Limb (tissue), 2 donors: ENCODE measurements at regions not wholly inside any gene's neighbourhood (a gene's known extent, or its start where the extent isn't known, plus 50 kb on each side); places are given as distances from the start of the nearest gene placed in this dataset.
"Not testable (repeated sequence)": the region's sequence is repeated elsewhere in the genome, so short reads cannot be mapped to it uniquely, and the experiment has no call there.

Experiments
- DNase-seq, 2 donors: peaks; one replicate each; pipeline ENCODE4 v3.0.0-alpha.2; 2016; ENCODE audit errors: extremely low spot score in 2 of 2

DNA sequence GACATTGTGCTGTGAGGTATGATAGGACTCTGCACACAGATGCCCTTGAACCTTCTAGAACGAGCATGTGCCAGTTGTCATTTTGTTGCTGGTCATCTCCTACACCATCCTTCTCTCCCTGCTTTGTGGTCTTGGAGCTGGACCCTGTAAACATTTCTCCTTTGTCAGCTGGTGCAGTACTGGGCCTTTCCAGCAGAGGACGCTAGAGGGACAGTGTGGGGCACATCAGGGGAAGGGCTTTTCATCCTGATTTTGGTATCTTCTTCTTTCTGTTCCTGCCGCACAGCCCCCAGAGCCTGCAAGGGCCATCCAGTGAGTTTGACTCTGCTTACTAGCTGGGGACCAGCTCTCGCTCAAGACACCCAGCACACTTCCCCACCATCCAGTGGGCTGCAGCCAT, 484.6 kb downstream of the AACS start:
- DNase-seq = no peak

- DNase-seq = no peak
These were observed 487.1 kb downstream of the AACS start for GRCh38 chr12:125552295-125552694.

GRCh38 chr12:125561008-125561407, 495.8 kb downstream of the AACS start:
- DNase-seq = not testable (repeated sequence)

- no peak for DNase-seq
These were observed 499.5 kb downstream of the AACS start for GRCh38 chr12:125564753-125565152.

- no peak for DNase-seq
These were observed 502.3 kb downstream of the AACS start for GRCh38 chr12:125567581-125567980.

GRCh38 chr12:125568306-125568705, 503.1 kb downstream of the AACS start:
- DNase-seq = no peak

DNA sequence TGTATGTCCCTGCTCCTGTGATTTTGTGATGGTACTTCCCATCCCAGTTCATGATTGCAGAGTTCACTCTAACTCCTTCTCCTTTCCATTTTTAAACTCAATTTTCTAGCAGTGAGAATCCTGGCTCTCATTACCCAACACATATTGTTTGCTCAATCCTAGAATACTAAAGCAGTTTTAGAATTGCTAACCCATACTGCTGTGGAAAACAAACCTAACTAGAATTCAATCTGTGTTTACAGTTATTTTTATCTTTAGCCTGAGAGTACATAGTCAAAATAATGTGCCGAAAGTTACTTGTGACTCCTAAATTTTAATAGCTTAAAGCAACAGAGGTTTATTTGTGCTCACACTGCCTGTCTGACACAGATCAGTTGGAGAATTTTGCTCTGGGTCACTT, 508.0 kb downstream of the AACS start:
- no peak for DNase-seq

DNA sequence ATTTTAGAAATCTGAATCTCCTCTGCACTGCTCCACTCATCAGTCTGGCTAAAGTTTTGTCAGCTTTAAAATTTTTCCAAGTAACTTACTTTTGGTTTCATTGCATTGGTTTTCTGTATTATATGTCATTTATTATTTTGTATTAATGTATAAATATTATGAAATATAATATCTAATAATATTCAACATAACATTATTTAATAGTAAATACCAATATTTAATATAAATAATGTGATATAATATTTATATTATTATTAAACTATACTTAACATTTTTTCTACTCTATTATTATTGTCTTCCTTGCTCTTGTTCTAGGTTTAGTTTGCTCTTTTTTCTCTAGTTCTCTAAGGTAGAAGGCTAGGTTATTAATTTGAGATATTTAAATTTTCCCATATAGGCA, 512.1 kb downstream of the AACS start:
- no peak for DNase-seq

DNA sequence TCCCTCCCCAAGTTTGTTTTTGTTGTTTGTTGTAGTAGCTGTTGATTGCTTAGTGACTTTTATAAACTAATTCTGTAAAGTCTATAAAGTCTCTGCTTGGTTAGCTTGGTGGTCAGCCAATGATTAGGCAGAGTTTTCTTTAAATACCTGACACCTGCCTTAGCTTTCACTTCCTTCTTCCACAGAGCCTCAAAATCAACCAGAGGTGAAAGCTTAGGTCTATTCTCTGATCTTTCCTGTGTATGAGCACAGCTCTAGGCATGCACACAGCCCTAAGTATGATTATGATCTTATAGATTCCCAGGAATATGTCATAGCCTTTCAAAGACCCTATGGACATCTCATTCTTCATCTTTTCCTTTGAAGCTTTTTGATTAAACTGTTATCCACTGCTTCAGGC, 514.7 kb downstream of the AACS start:
- no peak for DNase-seq

- DNase-seq = no peak
These were observed 517.8 kb downstream of the AACS start for GRCh38 chr12:125583071-125583470.

GRCh38 chr12:125586441-125586840, 521.2 kb downstream of the AACS start:
- no peak for DNase-seq

DNA sequence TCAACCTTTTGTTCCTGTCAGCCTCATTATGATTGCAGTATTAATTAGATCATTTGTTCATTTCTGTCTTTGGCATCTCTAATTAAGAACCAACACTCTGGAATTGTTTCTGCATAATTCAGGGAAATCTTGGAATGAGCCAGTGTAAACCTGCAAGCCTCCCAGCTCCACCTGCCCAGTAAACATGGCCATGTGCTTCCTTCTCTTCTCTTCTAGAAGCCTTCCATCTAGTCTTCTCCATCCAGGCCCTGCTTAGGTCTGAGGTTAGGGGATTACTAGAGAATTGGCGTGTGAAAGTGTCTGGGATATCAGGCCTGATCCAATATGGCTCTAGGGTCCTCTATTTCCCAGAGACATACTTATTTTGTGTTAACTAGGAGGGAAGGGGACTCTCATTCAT, 528.0 kb downstream of the AACS start:
- DNase-seq = no peak

- no peak for DNase-seq
These were observed 539.7 kb downstream of the AACS start for GRCh38 chr12:125604976-125605375.

DNA sequence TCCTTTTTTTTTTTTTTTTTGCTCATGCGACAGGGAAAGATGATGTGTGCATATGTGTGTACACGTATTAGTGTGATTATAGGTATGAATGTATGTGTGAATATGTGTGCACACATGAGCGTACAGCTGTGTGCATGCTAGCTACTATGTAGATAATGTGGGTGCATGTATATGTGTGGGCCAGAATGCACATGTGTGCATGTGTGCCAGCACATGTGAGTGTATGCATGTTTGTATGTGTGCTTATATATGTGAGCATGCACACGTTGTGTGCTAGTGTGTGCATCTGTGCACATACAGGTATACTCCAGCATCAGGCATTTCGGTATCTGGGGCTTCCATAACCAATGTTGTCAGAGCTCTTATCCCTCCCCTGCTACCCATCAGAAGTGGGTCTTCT, 541.1 kb downstream of the AACS start:
- DNase-seq = no peak

- no peak for DNase-seq
These were observed 545.1 kb downstream of the AACS start for GRCh38 chr12:125610292-125610691.

- DNase-seq = no peak
These were observed 545.7 kb downstream of the AACS start for GRCh38 chr12:125610971-125611370.

GRCh38 chr12:125614058-125614457, 548.8 kb downstream of the AACS start:
- DNase-seq = no peak

DNA sequence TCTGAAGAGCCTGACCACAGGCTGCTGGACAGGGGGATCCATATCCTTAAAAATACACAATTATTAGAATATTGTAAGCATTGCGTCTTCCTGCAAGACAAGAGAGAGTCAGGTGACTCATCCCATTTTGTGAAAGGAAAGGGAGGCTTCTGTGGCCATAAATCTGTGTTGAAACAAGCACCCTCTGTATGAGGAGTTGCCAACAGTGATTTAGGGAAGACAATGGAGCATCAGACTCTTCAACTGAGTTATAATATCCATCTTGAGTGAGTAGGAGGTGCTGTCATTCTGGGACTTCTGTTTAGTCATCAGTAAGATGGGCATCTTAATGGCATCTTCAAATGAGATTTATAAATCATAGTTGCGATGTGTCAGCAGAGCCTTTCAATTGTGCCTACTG, 554.5 kb downstream of the AACS start:
- no peak for DNase-seq

DNA sequence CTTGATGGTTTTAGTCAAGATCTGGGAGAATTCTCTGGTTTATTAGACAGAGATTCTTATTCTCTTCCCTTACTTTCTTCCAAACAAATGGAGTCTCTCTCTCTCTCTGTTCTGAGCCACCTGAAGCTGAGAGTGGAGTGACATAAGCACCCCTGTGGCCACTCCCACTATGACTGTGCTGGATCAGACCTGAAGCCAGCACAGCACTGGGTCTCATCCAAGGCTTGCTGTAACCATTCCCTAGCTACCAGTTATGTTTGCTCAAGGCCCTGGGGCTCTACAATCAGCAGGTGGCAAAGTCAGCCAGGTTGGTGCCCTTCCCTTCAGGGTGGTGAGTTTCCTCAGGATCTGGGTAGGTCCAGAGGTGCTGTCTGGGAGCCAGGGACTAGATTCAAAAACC, 568.5 kb downstream of the AACS start:
- DNase-seq = no peak

GRCh38 chr12:125634813-125635212, 569.6 kb downstream of the AACS start:
- no peak for DNase-seq

DNA sequence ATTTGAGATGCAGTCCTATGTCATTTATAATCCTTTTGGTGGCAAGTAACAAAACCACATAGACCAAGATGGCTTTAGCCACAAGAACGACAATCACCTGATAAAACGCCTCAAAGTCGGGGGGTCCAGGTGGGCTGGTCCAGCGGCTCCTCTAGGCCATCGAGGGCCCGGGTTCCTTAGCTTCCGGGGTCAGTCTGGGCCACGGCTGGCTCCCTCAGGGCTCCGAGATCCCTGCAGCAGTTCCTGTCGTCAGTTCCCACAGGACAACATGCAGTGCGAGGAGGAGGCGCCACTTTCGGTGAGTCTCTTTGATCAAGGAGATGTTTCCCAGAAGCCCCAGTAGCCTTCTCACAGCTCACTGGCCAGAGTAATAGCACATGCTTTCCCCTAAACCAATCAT, 574.6 kb downstream of the AACS start:
- DNase-seq = no peak

DNA sequence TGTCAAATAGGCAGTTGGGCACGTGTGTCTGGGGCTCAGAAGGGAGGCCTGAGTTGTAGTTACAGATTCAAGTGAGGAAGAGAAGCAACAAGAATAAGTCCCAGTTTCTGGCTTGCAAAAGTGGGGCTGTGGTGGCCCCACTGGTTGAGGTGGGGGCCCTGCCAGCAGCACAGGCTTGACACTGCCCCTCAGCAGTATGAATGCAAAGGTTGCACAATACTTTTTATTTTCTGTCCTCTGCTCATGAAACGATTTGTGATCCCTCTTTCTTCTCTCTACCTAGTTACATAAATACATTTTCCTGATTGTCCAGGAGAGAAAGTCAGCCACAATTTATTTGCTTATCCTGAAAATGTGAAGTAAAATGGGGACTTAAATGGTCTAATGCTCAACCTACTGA, 577.8 kb downstream of the AACS start:
- no peak for DNase-seq

DNA sequence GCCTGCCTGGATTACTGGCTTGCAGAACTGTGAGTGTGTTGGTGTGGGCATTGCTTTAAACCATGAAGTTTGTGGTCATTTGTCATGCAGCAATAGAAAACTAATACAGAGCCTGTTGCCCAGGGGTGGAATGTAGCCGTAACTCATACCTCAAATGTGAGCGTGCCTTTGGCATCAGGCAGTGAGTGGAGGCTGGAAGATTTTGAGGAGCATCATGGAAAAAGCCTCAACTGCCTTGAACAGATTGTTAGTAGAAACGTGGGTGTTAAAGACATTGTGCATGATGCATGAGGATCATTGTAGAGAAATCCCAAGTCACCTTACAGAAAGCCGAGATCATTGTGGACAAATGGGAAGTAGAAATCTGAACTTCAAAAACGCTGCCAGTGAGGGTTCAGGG, 580.5 kb downstream of the AACS start:
- no peak for DNase-seq

GRCh38 chr12:125650587-125650986, 585.4 kb downstream of the AACS start:
- DNase-seq = no peak

- DNase-seq = no peak
These were observed 586.4 kb downstream of the AACS start for GRCh38 chr12:125651625-125652024.
